HL-60 (cell line): ENCODE measurements at regions not wholly inside any gene's neighbourhood (a gene's known extent, or its start where the extent isn't known, plus 50 kb on each side); places are given as distances from the start of the nearest gene placed in this dataset.

Experiments
- DNase-seq, 2 experiments: peaks; one replicate each; pipeline ENCODE4 v3.0.0-alpha.2; 2010 to 2020; ENCODE audit warnings: low read depth in 1 of 2, low spot score in 1 of 2
- H3K27ac ChIP-seq: fragments of 250-450 bp; sonication (Bioruptor Pico); replicated peaks from 2 replicates; pipeline ENCODE4 v1.5.1; 2020; ENCODE audit warnings: mild to moderate bottlenecking, moderate library complexity
- H3K27me3 ChIP-seq: fragments of 250-450 bp; sonication (Bioruptor Pico); 2 replicates; pipeline ENCODE4 v1.5.1; 2021; ENCODE audit warnings: mild to moderate bottlenecking, moderate library complexity; ENCODE audit not compliant: insufficient read depth, poor library complexity, severe bottlenecking
- H3K4me3 ChIP-seq: replicated peaks from 2 replicates; pipeline ENCODE4 v1.5.1; 2011; ENCODE audit warnings: mild to moderate bottlenecking, control low read depth, low read length; ENCODE audit not compliant: insufficient read depth
- CTCF ChIP-seq: IDR thresholded peaks from one replicate; pipeline ENCODE4 v1.5.1; 2011; ENCODE audit warnings: low read length, control low read depth, inconsistent platforms; ENCODE audit not compliant: insufficient read depth
- GABPA ChIP-seq: IDR thresholded peaks from 2 replicates; pipeline ENCODE4 v1.6.1; 2012; ENCODE audit warnings: low read depth
- POLR2AphosphoS5 ChIP-seq: IDR thresholded peaks from 2 replicates; pipeline ENCODE4 v1.6.1; 2012; ENCODE audit warnings: low read depth
- REST ChIP-seq: IDR thresholded peaks from 2 replicates; pipeline ENCODE4 v1.6.1; 2012; ENCODE audit warnings: low read depth; ENCODE audit not compliant: insufficient replicate concordance
- SPI1 ChIP-seq: IDR thresholded peaks from 2 replicates; pipeline ENCODE4 v1.6.1; 2012; ENCODE audit warnings: low read depth, mild to moderate bottlenecking, borderline replicate concordance

- no peak overlapping the region for H3K27ac ChIP-seq
- TF ChIP-seq SPI1 = no peak
- TF ChIP-seq POLR2AphosphoS5 = no peak
- TF ChIP-seq CTCF = no peak
- no peak for TF ChIP-seq GABPA
- TF ChIP-seq REST = no peak
- DNase-seq = no peak
- H3K4me3 ChIP-seq = no peak overlapping the region
- no peaks in the 10 kb centered on the region for H3K27me3 ChIP-seq
These were observed 61.3 kb upstream of the SH3RF3 start for GRCh38 chr2:109067631-109068125.

- Histone ChIP-seq H3K27ac (no peak overlapping the region), H3K27me3 (no peaks in the 10 kb centered on the region), H3K4me3 (no peak overlapping the region)
- TF ChIP-seq POLR2AphosphoS5 (no peak), GABPA (no peak), SPI1 (no peak), CTCF (no peak), REST (no peak)
- no peak for DNase-seq
These were observed 61.9 kb upstream of the SH3RF3 start for GRCh38 chr2:109066917-109067597.

GRCh38 chr2:109066501-109066900 lies 62.5 kb upstream of the SH3RF3 start:
- no peak for TF ChIP-seq CTCF
- TF ChIP-seq POLR2AphosphoS5 = no peak
- no peak for TF ChIP-seq SPI1
- TF ChIP-seq GABPA = no peak
- no peak for TF ChIP-seq REST
- H3K27me3 ChIP-seq = no peaks in the 10 kb centered on the region
- DNase-seq = no peak
- H3K27ac ChIP-seq = no peak overlapping the region
- H3K4me3 ChIP-seq = no peak overlapping the region
